ENCODE measurements at regions not wholly inside any gene's neighbourhood (a gene's known extent, or its start where the extent isn't known, plus 50 kb on each side); places are given as distances from the start of the nearest gene placed in this dataset.

DNA sequence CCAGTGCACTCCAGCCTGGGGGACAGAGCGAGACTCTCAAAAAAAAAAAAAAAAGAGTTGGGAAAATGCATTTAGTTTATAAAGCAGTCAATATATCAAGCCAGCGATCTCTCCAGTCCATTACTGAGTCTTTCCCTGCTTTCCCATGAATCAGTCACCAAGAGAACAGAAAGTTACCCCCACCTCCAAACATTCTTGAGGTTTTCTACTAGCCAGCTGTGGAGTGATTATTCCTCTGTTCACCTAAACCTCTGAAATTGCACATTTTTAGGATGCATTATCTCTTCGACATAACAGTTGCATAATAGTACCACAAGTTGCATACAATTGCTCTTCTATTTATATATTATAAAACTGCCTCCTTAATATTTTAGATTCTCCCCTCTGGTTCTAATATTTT, 134.8 kb upstream of the DIO3 start:
- no peak for DNase-seq (ENCODE audit: low spot score)
- H3K27ac ChIP-seq (ENCODE audit: low read depth, low read length, poor library complexity, severe bottlenecking): no peak overlapping the region
- ChIA-PET CTCF (ENCODE audit: unreplicated experiment) (no interaction called here), POLR2A (no interaction called here)
- TF ChIP-seq EZH2phosphoT487 (IDR thresholded peaks at IDR 0.05; ENCODE audit: borderline replicate concordance, low read depth, low read length): no peak
- TF ChIP-seq, protein P1, sequence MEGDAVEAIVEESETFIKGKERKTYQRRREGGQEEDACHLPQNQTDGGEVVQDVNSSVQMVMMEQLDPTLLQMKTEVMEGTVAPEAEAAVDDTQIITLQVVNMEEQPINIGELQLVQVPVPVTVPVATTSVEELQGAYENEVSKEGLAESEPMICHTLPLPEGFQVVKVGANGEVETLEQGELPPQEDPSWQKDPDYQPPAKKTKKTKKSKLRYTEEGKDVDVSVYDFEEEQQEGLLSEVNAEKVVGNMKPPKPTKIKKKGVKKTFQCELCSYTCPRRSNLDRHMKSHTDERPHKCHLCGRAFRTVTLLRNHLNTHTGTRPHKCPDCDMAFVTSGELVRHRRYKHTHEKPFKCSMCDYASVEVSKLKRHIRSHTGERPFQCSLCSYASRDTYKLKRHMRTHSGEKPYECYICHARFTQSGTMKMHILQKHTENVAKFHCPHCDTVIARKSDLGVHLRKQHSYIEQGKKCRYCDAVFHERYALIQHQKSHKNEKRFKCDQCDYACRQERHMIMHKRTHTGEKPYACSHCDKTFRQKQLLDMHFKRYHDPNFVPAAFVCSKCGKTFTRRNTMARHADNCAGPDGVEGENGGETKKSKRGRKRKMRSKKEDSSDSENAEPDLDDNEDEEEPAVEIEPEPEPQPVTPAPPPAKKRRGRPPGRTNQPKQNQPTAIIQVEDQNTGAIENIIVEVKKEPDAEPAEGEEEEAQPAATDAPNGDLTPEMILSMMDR (conservative IDR thresholded peaks at IDR 0.05; ENCODE audit: low read length): no peak
- no peaks in the 10 kb centered on the region for H3K79me2 ChIP-seq (ENCODE audit: insufficient read depth, low read depth, low read length)
- H3K9me2 ChIP-seq (ENCODE audit: insufficient read depth, low read length): no peaks in the 10 kb centered on the region
- no peak overlapping the region for H3K4me2 ChIP-seq (ENCODE audit: low read length)
- H3K4me3 ChIP-seq (ENCODE audit: low read depth, low read length, poor library complexity, severe bottlenecking): no peak overlapping the region
- no peaks in the 10 kb centered on the region for H4K20me1 ChIP-seq (ENCODE audit: insufficient read depth, low read length)
- peaks cover 29% of the 10 kb centered on the region; the same call in 1 of the 2 replicates for H3K9me3 ChIP-seq (ENCODE audit: low read length)
- H3K36me3 ChIP-seq (ENCODE audit: insufficient read depth, low read length): no peaks in the 10 kb centered on the region; the same call in 1 of the 2 replicates
- H2AFZ ChIP-seq (ENCODE audit: low read length): no peak overlapping the region
- intact Hi-C loops (cut with micrococcal nuclease; ENCODE audit: unreplicated experiment): no loop called here
- no TSS peak for BruUV-seq (replicated peaks)
- H3K4me1 ChIP-seq (ENCODE audit: insufficient read depth, low read length, poor library complexity, severe bottlenecking): no peaks in the 10 kb centered on the region

DNA sequence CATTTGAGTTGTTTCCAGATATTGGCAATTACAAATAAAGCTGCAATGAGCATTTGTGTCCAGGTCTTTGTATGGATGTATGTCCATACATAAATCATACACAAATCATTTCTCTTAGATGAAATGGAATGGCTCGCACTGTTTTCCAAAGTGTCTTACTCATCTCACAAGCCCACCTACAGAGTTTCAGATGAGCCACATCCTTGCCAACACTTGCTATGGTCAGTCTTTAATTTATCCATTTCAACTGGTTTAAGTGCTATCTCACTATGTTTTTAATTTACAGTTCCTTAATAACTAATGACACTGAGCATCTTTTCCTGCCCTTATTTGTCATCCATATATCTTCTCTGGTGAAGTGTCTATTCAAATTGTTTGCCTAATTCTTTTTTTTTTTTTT, 132.9 kb upstream of the DIO3 start:
- Histone ChIP-seq H2AFZ (ENCODE audit: low read length) (no peak overlapping the region), H3K79me2 (ENCODE audit: insufficient read depth, low read depth, low read length) (no peaks in the 10 kb centered on the region), H3K4me1 (ENCODE audit: insufficient read depth, low read length, poor library complexity, severe bottlenecking) (no peaks in the 10 kb centered on the region), H3K27ac (ENCODE audit: low read depth, low read length, poor library complexity, severe bottlenecking) (no peak overlapping the region), H3K9me2 (ENCODE audit: insufficient read depth, low read length) (no peaks in the 10 kb centered on the region), H4K20me1 (ENCODE audit: insufficient read depth, low read length) (no peaks in the 10 kb centered on the region), H3K36me3 (ENCODE audit: insufficient read depth, low read length) (no peaks in the 10 kb centered on the region; the same call in 1 of the 2 replicates), H3K9me3 (ENCODE audit: low read length) (peaks cover 24% of the 10 kb centered on the region; the same call in 1 of the 2 replicates), H3K4me3 (ENCODE audit: low read depth, low read length, poor library complexity, severe bottlenecking) (no peak overlapping the region), H3K4me2 (ENCODE audit: low read length) (no peak overlapping the region)
- DNase-seq (ENCODE audit: low spot score): no peak
- POLR2A ChIA-PET: no interaction called here
- intact Hi-C loops (cut with micrococcal nuclease; ENCODE audit: unreplicated experiment): no loop called here
- CTCF ChIA-PET (ENCODE audit: unreplicated experiment): no interaction called here
- BruUV-seq (replicated peaks): no TSS peak
- TF ChIP-seq, protein P1 (conservative IDR thresholded peaks at IDR 0.05; ENCODE audit: low read length): no peak
- TF ChIP-seq EZH2phosphoT487 (IDR thresholded peaks at IDR 0.05; ENCODE audit: borderline replicate concordance, low read depth, low read length): no peak

DNA sequence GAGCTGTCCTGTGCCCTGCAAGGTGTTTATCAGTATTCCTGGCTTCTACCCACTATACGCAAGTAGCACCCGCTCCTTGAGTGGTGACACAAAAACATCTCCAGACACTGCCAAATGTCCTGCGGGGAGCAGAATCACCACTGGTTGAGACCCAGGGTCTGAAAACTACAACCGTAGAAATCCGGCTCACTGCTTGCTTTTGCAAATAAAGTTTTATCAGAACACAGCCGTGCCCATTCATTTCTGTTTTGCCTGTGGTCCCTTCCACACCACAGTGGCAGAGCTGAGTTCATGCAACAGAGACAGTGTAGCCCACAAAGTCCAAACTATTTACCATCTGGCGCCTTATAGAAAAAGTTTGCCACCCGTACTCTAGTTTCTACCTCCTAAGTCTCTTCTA, 125.7 kb upstream of the DIO3 start:
- H3K79me2 ChIP-seq (ENCODE audit: insufficient read depth, low read depth, low read length): no peaks in the 10 kb centered on the region
- no peaks in the 10 kb centered on the region for H4K20me1 ChIP-seq (ENCODE audit: insufficient read depth, low read length)
- H3K36me3 ChIP-seq (ENCODE audit: insufficient read depth, low read length): no peaks in the 10 kb centered on the region
- H3K4me1 ChIP-seq (ENCODE audit: insufficient read depth, low read length, poor library complexity, severe bottlenecking): peaks cover 13% of the 10 kb centered on the region
- TF ChIP-seq, protein P1 (conservative IDR thresholded peaks at IDR 0.05; ENCODE audit: low read length): no peak
- no peak for TF ChIP-seq EZH2phosphoT487 (IDR thresholded peaks at IDR 0.05; ENCODE audit: borderline replicate concordance, low read depth, low read length)
- H3K9me2 ChIP-seq (ENCODE audit: insufficient read depth, low read length): no peaks in the 10 kb centered on the region
- intact Hi-C loops (cut with micrococcal nuclease; ENCODE audit: unreplicated experiment): no loop called here
- no peak overlapping the region for H2AFZ ChIP-seq (ENCODE audit: low read length)
- no peak for DNase-seq (ENCODE audit: low spot score)
- no peak overlapping the region for H3K4me3 ChIP-seq (ENCODE audit: low read depth, low read length, poor library complexity, severe bottlenecking)
- no peaks in the 10 kb centered on the region for H3K9me3 ChIP-seq (ENCODE audit: low read length)
- no TSS peak for BruUV-seq (replicated peaks)
- CTCF ChIA-PET (ENCODE audit: unreplicated experiment): no interaction called here
- no peak overlapping the region for H3K4me2 ChIP-seq (ENCODE audit: low read length)
- H3K27ac ChIP-seq (ENCODE audit: low read depth, low read length, poor library complexity, severe bottlenecking): no peak overlapping the region
- POLR2A ChIA-PET: no interaction called here

All from OCI-LY7 (cell line).